Fibroblast of lung (primary cell): ENCODE measurements at regions not wholly inside any gene's neighbourhood (a gene's known extent, or its start where the extent isn't known, plus 50 kb on each side); places are given as distances from the start of the nearest gene placed in this dataset.

Experiments
- DNase-seq, 2 donors: peaks; one replicate each; pipeline versions ENCODE4 v3.0.0 to v3.0.0-alpha.2; 2010; ENCODE audit warnings: low read depth in 2 of 2
- H2AFZ ChIP-seq: 2 replicates; pipeline ENCODE4 v1.5.1; 2012; ENCODE audit warnings: low read length, control low read depth, inconsistent platforms
- H3K27ac ChIP-seq: 2 replicates; pipeline ENCODE4 v1.5.1; 2011; ENCODE audit warnings: low read length, control low read depth; ENCODE audit not compliant: insufficient read depth
- H3K27me3 ChIP-seq: 2 replicates; pipeline ENCODE4 v1.5.1; 2011; ENCODE audit warnings: mild to moderate bottlenecking, low read length; ENCODE audit not compliant: control insufficient read depth, insufficient read depth
- H3K36me3 ChIP-seq: 2 replicates; pipeline ENCODE4 v1.5.1; 2011; ENCODE audit warnings: low read length; ENCODE audit not compliant: control insufficient read depth, insufficient read depth
- H3K4me1 ChIP-seq: 2 replicates; pipeline ENCODE4 v1.5.1; 2011; ENCODE audit warnings: low read length; ENCODE audit not compliant: control insufficient read depth, insufficient read depth; ENCODE audit errors: extremely low read depth
- H3K4me2 ChIP-seq: 2 replicates; pipeline ENCODE4 v1.5.1; 2011; ENCODE audit warnings: low read length, control low read depth; ENCODE audit not compliant: insufficient read depth; ENCODE audit errors: extremely low read depth
- H3K4me3 ChIP-seq, 4 experiments: fragments of 200-600 bp in 1 of 4; sonication (generic) in 1 of 4; replicated peaks in 1 of 4; 2 replicates each; pipeline ENCODE4 v1.5.1; 2011 to 2016; ENCODE audit warnings: low read length in 4 of 4, low read depth in 3 of 4, mild to moderate bottlenecking in 3 of 4, control low read depth in 2 of 4, inconsistent platforms in 1 of 4, mixed read lengths in 1 of 4; ENCODE audit not compliant: insufficient read depth in 1 of 4; ENCODE audit errors: control extremely low read depth in 1 of 4
- H3K79me2 ChIP-seq: 2 replicates; pipeline ENCODE4 v1.5.1; 2012; ENCODE audit warnings: mild to moderate bottlenecking, low read length, inconsistent platforms; ENCODE audit not compliant: control insufficient read depth, insufficient read depth
- H3K9ac ChIP-seq: 2 replicates; pipeline ENCODE4 v1.5.1; 2011; ENCODE audit warnings: mild to moderate bottlenecking, low read length, control low read depth; ENCODE audit not compliant: insufficient read depth
- H3K9me3 ChIP-seq: 2 replicates; pipeline ENCODE4 v1.5.1; 2012; ENCODE audit warnings: low read depth, low read length; ENCODE audit not compliant: control insufficient read depth, insufficient read depth
- H4K20me1 ChIP-seq: 2 replicates; pipeline ENCODE4 v1.5.1; 2011; ENCODE audit warnings: low read length; ENCODE audit not compliant: control insufficient read depth, insufficient read depth; ENCODE audit errors: extremely low read depth
- CTCF ChIP-seq, 2 donors: IDR thresholded peaks in 1 of 2; conservative IDR thresholded peaks in 1 of 2; 1 replicate in 1 of 2; 2 replicates in 1 of 2; pipeline ENCODE4 v1.5.1; 2011 to 2012; ENCODE audit warnings: low read length in 2 of 2, control low read depth in 1 of 2, inconsistent platforms in 1 of 2, low read depth in 1 of 2, mild to moderate bottlenecking in 1 of 2
- EZH2 ChIP-seq: IDR thresholded peaks from 2 replicates; pipeline ENCODE4 v1.5.1; 2012; ENCODE audit warnings: low read length, control low read depth, mild to moderate bottlenecking; ENCODE audit errors: missing control alignments

GRCh38 chr1:90505806-90506205 is 211.3 kb downstream of the BARHL2 start:
- Histone ChIP-seq H3K27me3 (no peaks in the 10 kb centered on the region), H3K4me2 (no peak overlapping the region), H3K9ac (no peak overlapping the region), H3K9me3 (no peaks in the 10 kb centered on the region), H3K79me2 (no peaks in the 10 kb centered on the region), H4K20me1 (no peaks in the 10 kb centered on the region), H2AFZ (no peak overlapping the region), H3K36me3 (no peaks in the 10 kb centered on the region), H3K4me1 (no peaks in the 10 kb centered on the region), H3K4me3 (no peak overlapping the region), H3K27ac (no peak overlapping the region)
- no peak for TF ChIP-seq CTCF (conservative IDR thresholded peaks at IDR 0.05 in 1 of 2, IDR thresholded peaks at IDR 0.05 in 1 of 2; ENCODE audit: low read depth in 1 of 2, low read length in 2 of 2)
- TF ChIP-seq EZH2: no peak
- DNase-seq: no peak

GRCh38 chr1:90504509-90504908 is 212.6 kb downstream of the BARHL2 start:
- Histone ChIP-seq H3K4me3 (no peak overlapping the region), H3K79me2 (no peaks in the 10 kb centered on the region), H3K36me3 (no peaks in the 10 kb centered on the region), H4K20me1 (no peaks in the 10 kb centered on the region), H3K27ac (no peak overlapping the region), H3K9me3 (no peaks in the 10 kb centered on the region), H3K9ac (no peak overlapping the region), H3K27me3 (no peaks in the 10 kb centered on the region), H3K4me1 (no peaks in the 10 kb centered on the region), H2AFZ (no peak overlapping the region), H3K4me2 (no peak overlapping the region)
- peak in 1 of 2 donors; percentile 0 for DNase-seq
- TF ChIP-seq EZH2: no peak
- no peak for TF ChIP-seq CTCF (conservative IDR thresholded peaks at IDR 0.05 in 1 of 2, IDR thresholded peaks at IDR 0.05 in 1 of 2; ENCODE audit: low read depth in 1 of 2, low read length in 2 of 2)

GRCh38 chr1:90502696-90503095 is 214.4 kb downstream of the BARHL2 start:
- Histone ChIP-seq H3K27me3 (no peaks in the 10 kb centered on the region), H3K36me3 (no peaks in the 10 kb centered on the region), H3K4me1 (no peaks in the 10 kb centered on the region), H3K9me3 (no peaks in the 10 kb centered on the region), H3K4me3 (no peak overlapping the region), H3K79me2 (no peaks in the 10 kb centered on the region), H3K4me2 (no peak overlapping the region), H2AFZ (no peak overlapping the region), H3K9ac (no peak overlapping the region), H4K20me1 (no peaks in the 10 kb centered on the region), H3K27ac (no peak overlapping the region)
- TF ChIP-seq CTCF (conservative IDR thresholded peaks at IDR 0.05 in 1 of 2, IDR thresholded peaks at IDR 0.05 in 1 of 2; ENCODE audit: low read depth in 1 of 2, low read length in 2 of 2) (no peak), EZH2 (no peak)
- DNase-seq: no peak
